Duodenal mucosa (tissue), 2 donors: ENCODE measurements at regions not wholly inside any gene's neighbourhood (a gene's known extent, or its start where the extent isn't known, plus 50 kb on each side); places are given as distances from the start of the nearest gene placed in this dataset.

Source experiments
- H3K27ac ChIP-seq: one replicate; pipeline ENCODE4 v1.7.0; 2013; ENCODE audit warnings: low read depth, low read length
- H3K27me3 ChIP-seq, 2 donors: one replicate each; pipeline ENCODE4 v1.7.0; 2013; ENCODE audit warnings: low read length in 2 of 2, control low read depth in 1 of 2; ENCODE audit not compliant: insufficient read depth in 2 of 2, control insufficient read depth in 1 of 2
- H3K36me3 ChIP-seq, 2 donors: one replicate each; pipeline ENCODE4 v1.7.0; 2013; ENCODE audit warnings: low read length in 2 of 2, control low read depth in 1 of 2; ENCODE audit not compliant: insufficient read depth in 2 of 2, control insufficient read depth in 1 of 2
- H3K4me1 ChIP-seq, 2 donors: one replicate each; pipeline ENCODE4 v1.7.0; 2013; ENCODE audit warnings: low read length in 2 of 2, control low read depth in 1 of 2; ENCODE audit not compliant: insufficient read depth in 2 of 2, control insufficient read depth in 1 of 2
- H3K4me3 ChIP-seq, 2 donors: one replicate each; pipeline ENCODE4 v1.7.0; 2013; ENCODE audit warnings: low read length in 2 of 2, low read depth in 1 of 2
- H3K9ac ChIP-seq, 2 donors: one replicate each; pipeline ENCODE4 v1.7.0; 2013; ENCODE audit warnings: low read length in 2 of 2, low read depth in 1 of 2
- H3K9me3 ChIP-seq, 2 donors: one replicate each; pipeline ENCODE4 v1.7.0; 2013; ENCODE audit warnings: low read length in 2 of 2, control low read depth in 1 of 2; ENCODE audit not compliant: control insufficient read depth in 1 of 2

DNA sequence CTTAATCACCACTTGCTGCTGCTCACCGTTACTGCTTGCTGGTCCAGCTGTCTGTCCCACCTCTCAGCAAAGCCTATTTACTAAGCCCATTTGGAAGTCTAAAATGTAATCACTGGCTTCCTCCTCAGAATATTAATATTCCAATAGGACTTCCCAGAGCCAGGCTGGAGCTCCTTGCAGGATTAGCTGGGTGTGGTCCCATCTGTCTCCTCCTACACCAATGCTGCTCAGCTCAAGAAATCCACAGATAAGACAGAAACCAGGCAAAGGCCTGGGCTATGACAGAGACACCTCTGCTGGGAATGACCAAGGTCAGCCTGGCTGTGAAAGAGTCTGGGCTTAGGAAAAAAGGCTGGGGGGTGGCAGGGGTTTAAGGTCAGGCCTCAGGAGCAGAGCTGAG, 317.8 kb downstream of the BUD13 start:
- no peak overlapping the region for H3K27ac ChIP-seq
- no peak overlapping the region for H3K9ac ChIP-seq
- peaks cover 33 to 42% of the 10 kb centered on the region in 2 donors for H3K4me1 ChIP-seq
- no peaks in the 10 kb centered on the region for H3K36me3 ChIP-seq
- no peaks in the 10 kb centered on the region for H3K9me3 ChIP-seq
- no peak overlapping the region for H3K4me3 ChIP-seq
- H3K27me3 ChIP-seq: no peaks in the 10 kb centered on the region

GRCh38 chr11:116454020-116454645, 318.7 kb downstream of the BUD13 start:
- Histone ChIP-seq H3K4me1 (peaks cover 25 to 34% of the 10 kb centered on the region in 2 donors), H3K9me3 (no peaks in the 10 kb centered on the region), H3K27me3 (no peaks in the 10 kb centered on the region), H3K9ac (no peak overlapping the region), H3K36me3 (no peaks in the 10 kb centered on the region), H3K27ac (no peak overlapping the region), H3K4me3 (no peak overlapping the region)

DNA sequence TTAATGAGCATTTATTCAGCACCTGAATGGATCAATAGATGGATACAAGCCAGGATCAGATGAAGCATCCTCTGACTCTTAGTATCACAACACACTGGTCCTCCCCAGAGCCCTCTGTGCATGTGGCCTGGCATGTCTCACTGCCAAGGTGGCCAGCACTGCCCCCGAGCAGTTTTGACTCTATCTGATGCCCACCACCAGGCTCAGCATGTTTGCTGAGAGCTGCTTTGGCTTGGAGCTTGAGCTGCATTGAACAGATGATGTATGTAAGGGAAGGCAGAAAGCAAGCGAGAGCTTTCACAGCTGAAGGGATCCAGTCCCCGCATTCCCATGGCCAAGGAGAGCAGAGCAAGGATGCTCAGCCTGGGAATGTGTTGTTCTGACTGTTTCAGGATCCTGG, 320.3 kb downstream of the BUD13 start:
- no peaks in the 10 kb centered on the region for H3K27me3 ChIP-seq
- H3K4me1 ChIP-seq: peaks cover 23 to 24% of the 10 kb centered on the region in 2 donors
- no peaks in the 10 kb centered on the region for H3K9me3 ChIP-seq
- H3K4me3 ChIP-seq: no peak overlapping the region
- no peak overlapping the region for H3K27ac ChIP-seq
- no peaks in the 10 kb centered on the region for H3K36me3 ChIP-seq
- no peak overlapping the region for H3K9ac ChIP-seq

DNA sequence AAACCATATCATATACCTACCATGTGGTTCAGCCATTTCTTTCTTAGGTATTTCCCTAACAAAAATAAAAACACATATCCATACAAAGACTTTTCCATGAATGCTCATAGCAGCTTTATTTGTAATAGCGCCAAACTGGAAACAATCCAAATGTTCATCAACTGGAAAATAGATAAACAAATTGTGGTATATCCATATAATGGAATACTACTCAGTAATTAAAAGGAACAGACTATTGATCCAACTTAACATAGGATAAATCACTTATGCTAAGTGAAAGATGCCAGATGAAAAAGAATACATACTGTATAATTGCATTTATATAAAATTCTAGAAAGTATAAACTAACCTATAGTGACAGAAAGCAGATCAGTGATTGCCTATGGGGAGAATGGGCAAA, 323.3 kb downstream of the BUD13 start:
- no peaks in the 10 kb centered on the region for H3K27me3 ChIP-seq
- H3K9ac ChIP-seq: no peak overlapping the region
- no peak overlapping the region for H3K27ac ChIP-seq
- H3K4me1 ChIP-seq: peaks cover 28 to 31% of the 10 kb centered on the region in 2 donors
- no peaks in the 10 kb centered on the region for H3K36me3 ChIP-seq
- H3K4me3 ChIP-seq: no peak overlapping the region
- H3K9me3 ChIP-seq: no peaks in the 10 kb centered on the region

GRCh38 chr11:116446048-116446941, 326.5 kb downstream of the BUD13 start:
- peaks cover 0 to 4% of the 10 kb centered on the region in 2 donors for H3K9me3 ChIP-seq
- peak overlapping the region; percentile 28 for H3K27ac ChIP-seq
- no peaks in the 10 kb centered on the region for H3K27me3 ChIP-seq
- H3K4me1 ChIP-seq: peaks cover 24 to 31% of the 10 kb centered on the region in 2 donors
- no peak overlapping the region for H3K4me3 ChIP-seq
- no peaks in the 10 kb centered on the region for H3K36me3 ChIP-seq
- H3K9ac ChIP-seq: no peak overlapping the region

GRCh38 chr11:116445108-116446047, 327.4 kb downstream of the BUD13 start:
- Histone ChIP-seq H3K27me3 (no peaks in the 10 kb centered on the region), H3K9ac (no peak overlapping the region), H3K4me3 (no peak overlapping the region), H3K36me3 (no peaks in the 10 kb centered on the region), H3K9me3 (peaks cover 0 to 4% of the 10 kb centered on the region in 2 donors), H3K4me1 (peaks cover 24 to 31% of the 10 kb centered on the region in 2 donors), H3K27ac (peak overlapping the region; percentile 58)

GRCh38 chr11:116442238-116442752, 330.5 kb downstream of the BUD13 start:
- H3K9ac ChIP-seq: no peak overlapping the region
- peaks cover 0 to 4% of the 10 kb centered on the region in 2 donors for H3K9me3 ChIP-seq
- H3K4me3 ChIP-seq: no peak overlapping the region
- no peak overlapping the region for H3K27ac ChIP-seq
- H3K4me1 ChIP-seq: peaks cover 15 to 16% of the 10 kb centered on the region in 2 donors
- no peaks in the 10 kb centered on the region for H3K36me3 ChIP-seq
- no peaks in the 10 kb centered on the region for H3K27me3 ChIP-seq

DNA sequence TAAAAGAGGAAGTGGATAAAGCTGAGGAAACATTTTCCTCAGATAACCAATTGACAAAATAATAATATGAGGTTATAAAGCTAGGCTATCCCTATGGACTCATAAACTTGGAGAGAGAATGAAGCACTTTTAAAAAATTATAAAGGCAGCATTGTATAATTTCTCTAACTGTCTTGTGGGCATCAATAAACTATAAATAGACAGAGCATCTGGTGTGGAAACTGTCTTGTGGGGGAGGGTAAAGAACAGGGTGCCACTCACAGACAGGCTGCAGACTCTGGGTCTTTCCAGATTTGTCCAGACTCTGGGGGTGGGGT, 333.5 kb downstream of the BUD13 start:
- no peak overlapping the region for H3K9ac ChIP-seq
- no peaks in the 10 kb centered on the region for H3K27me3 ChIP-seq
- no peaks in the 10 kb centered on the region for H3K36me3 ChIP-seq
- no peak overlapping the region for H3K4me3 ChIP-seq
- H3K4me1 ChIP-seq: no peaks in the 10 kb centered on the region
- no peak overlapping the region for H3K27ac ChIP-seq
- H3K9me3 ChIP-seq: peaks cover 0 to 4% of the 10 kb centered on the region in 2 donors

- Histone ChIP-seq H3K36me3 (no peaks in the 10 kb centered on the region), H3K27me3 (no peaks in the 10 kb centered on the region), H3K4me3 (no peak overlapping the region), H3K4me1 (no peaks in the 10 kb centered on the region), H3K9ac (no peak overlapping the region), H3K27ac (no peak overlapping the region), H3K9me3 (peaks cover 0 to 4% of the 10 kb centered on the region in 2 donors)
Observed at GRCh38 chr11:116438651-116439360, 334.0 kb downstream of the BUD13 start.
